Amniotic stem cell (primary cell): ENCODE measurements at regions not wholly inside any gene's neighbourhood (a gene's known extent, or its start where the extent isn't known, plus 50 kb on each side); places are given as distances from the start of the nearest gene placed in this dataset.
"Not testable (repeated sequence)": the region's sequence is repeated elsewhere in the genome, so short reads cannot be mapped to it uniquely, and the experiment has no call there.

Experiments used
- DNase-seq: peaks from one replicate; lab custom pipeline; 2025; lab: John Stamatoyannopoulos, UW

GRCh38 chr16:51852892-51853291, 694.1 kb downstream of the TOX3 start:
- no peak for DNase-seq

GRCh38 chr16:51851111-51851510, 695.8 kb downstream of the TOX3 start:
- DNase-seq: no peak

GRCh38 chr16:51849715-51850114, 697.2 kb downstream of the TOX3 start:
- no peak for DNase-seq

GRCh38 chr16:51845586-51846305, 694.7 kb upstream of the SALL1 start:
- no peak for DNase-seq

- DNase-seq: no peak
Measured at GRCh38 chr16:51839727-51840462, 688.8 kb upstream of the SALL1 start.

GRCh38 chr16:51834794-51835193, 683.7 kb upstream of the SALL1 start:
- no peak for DNase-seq

- no peak for DNase-seq
Measured at GRCh38 chr16:51834133-51834532, 683.1 kb upstream of the SALL1 start.

- no peak for DNase-seq
Measured at GRCh38 chr16:51831595-51832367, 680.7 kb upstream of the SALL1 start.

- not testable (repeated sequence) for DNase-seq
Measured at GRCh38 chr16:51831034-51831433, 680.0 kb upstream of the SALL1 start.

- no peak for DNase-seq
Measured at GRCh38 chr16:51825779-51826178, 674.7 kb upstream of the SALL1 start.

- DNase-seq: no peak
Measured at GRCh38 chr16:51822471-51822870, 671.4 kb upstream of the SALL1 start.

- no peak for DNase-seq
Measured at GRCh38 chr16:51821527-51821926, 670.5 kb upstream of the SALL1 start.

- no peak for DNase-seq
Measured at GRCh38 chr16:51820176-51820575, 669.1 kb upstream of the SALL1 start.

GRCh38 chr16:51818342-51818944, 667.4 kb upstream of the SALL1 start:
- DNase-seq: peak; percentile 2

- DNase-seq: no peak
Measured at GRCh38 chr16:51816929-51817328, 665.9 kb upstream of the SALL1 start.

GRCh38 chr16:51815523-51815922, 664.5 kb upstream of the SALL1 start:
- DNase-seq: no peak

GRCh38 chr16:51814617-51815016, 663.5 kb upstream of the SALL1 start:
- DNase-seq: no peak

GRCh38 chr16:51813609-51814008, 662.5 kb upstream of the SALL1 start:
- DNase-seq: no peak

- DNase-seq: no peak
Measured at GRCh38 chr16:51812945-51813344, 661.9 kb upstream of the SALL1 start.

GRCh38 chr16:51807551-51807950, 656.5 kb upstream of the SALL1 start:
- DNase-seq: no peak

GRCh38 chr16:51801635-51802034, 650.6 kb upstream of the SALL1 start:
- DNase-seq: no peak

GRCh38 chr16:51797669-51798259, 646.7 kb upstream of the SALL1 start:
- DNase-seq: no peak
